D721Med (cell line): ENCODE measurements at regions not wholly inside any gene's neighbourhood (a gene's known extent, or its start where the extent isn't known, plus 50 kb on each side); places are given as distances from the start of the nearest gene placed in this dataset.
"Not testable (repeated sequence)": the region's sequence is repeated elsewhere in the genome, so short reads cannot be mapped to it uniquely, and the experiment has no call there.

Source experiments
- DNase-seq: peaks from one replicate; pipeline ENCODE4 v3.0.0; 2011; ENCODE audit warnings: low spot score; ENCODE audit not compliant: insufficient read length
- FAIRE-seq: peaks from 2 replicates; lab custom pipeline; 2011; peaks lifted over from hg19 to GRCh38; lab: Jason Lieb, UNC
- TF ChIP-seq, protein P1 (sequence below): IDR thresholded peaks from 2 replicates; pipeline ENCODE4 v1.5.1; 2012; ENCODE audit warnings: mild to moderate bottlenecking, control low read depth; ENCODE audit not compliant: insufficient read depth; ENCODE audit errors: missing control alignments

DNA sequence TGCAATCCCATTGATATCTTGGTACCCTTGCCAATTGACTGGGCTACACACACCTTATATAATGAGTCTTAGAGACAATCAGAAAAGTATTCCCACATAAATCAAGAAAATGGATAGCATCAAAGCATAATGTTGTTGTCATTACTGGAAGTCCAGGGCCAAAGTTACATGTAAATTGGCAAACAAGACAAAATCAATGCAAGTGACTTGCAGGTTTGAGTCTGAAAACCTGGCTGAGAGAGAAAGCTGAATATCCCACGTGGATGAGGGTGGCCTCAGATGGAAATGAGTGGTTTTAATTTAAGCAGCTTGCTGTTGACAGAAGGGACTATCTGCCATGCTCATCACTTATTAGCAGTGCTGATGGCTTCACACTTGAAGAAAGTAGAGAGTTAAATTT lies 324.0 kb upstream of the MON1B start:
- DNase-seq (no peak), FAIRE-seq (no peak)
- TF ChIP-seq, protein P1, sequence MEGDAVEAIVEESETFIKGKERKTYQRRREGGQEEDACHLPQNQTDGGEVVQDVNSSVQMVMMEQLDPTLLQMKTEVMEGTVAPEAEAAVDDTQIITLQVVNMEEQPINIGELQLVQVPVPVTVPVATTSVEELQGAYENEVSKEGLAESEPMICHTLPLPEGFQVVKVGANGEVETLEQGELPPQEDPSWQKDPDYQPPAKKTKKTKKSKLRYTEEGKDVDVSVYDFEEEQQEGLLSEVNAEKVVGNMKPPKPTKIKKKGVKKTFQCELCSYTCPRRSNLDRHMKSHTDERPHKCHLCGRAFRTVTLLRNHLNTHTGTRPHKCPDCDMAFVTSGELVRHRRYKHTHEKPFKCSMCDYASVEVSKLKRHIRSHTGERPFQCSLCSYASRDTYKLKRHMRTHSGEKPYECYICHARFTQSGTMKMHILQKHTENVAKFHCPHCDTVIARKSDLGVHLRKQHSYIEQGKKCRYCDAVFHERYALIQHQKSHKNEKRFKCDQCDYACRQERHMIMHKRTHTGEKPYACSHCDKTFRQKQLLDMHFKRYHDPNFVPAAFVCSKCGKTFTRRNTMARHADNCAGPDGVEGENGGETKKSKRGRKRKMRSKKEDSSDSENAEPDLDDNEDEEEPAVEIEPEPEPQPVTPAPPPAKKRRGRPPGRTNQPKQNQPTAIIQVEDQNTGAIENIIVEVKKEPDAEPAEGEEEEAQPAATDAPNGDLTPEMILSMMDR: no peak

DNA sequence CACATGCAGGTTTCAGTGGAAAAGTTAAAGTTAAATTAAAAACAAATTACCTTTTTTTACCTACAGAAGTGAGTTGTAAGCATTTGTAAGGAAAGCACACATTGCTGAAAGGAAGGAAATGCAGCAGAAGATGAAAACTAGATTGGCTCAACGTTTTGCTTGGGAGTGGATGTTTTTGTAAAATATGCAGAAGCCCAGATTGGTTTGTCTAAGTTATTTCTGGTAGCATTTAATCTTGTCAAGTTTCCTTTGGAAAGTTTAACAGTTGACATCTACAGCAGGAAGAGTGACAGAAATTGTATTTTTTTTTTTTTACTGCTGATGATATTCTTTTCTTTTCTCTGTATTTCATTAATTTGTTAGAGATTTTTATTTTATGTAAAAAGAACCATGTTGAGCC lies 315.1 kb upstream of the MON1B start:
- FAIRE-seq (no peak), DNase-seq (no peak)
- TF ChIP-seq, protein P1: no peak

DNA sequence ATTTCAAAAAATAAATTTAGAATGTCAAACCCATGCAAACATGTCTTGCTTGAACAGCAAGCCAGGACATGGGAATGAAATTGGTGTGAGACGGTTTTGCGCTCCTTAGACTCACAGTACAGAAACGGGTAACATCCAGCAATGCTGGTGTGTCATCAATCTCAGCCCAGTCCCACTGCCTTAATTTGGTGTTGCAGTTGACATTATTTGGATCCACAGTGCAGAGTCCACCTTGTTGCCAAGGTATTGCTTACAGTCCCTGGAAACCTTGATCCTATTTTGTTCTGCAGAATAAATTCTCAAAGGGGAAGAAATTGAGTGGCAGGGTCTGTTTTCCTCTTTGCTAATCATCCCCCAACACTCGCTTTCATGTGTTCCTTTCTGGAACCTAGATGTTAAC lies 311.6 kb upstream of the MON1B start:
- DNase-seq (no peak), FAIRE-seq (no peak)
- TF ChIP-seq, protein P1: no peak

DNA sequence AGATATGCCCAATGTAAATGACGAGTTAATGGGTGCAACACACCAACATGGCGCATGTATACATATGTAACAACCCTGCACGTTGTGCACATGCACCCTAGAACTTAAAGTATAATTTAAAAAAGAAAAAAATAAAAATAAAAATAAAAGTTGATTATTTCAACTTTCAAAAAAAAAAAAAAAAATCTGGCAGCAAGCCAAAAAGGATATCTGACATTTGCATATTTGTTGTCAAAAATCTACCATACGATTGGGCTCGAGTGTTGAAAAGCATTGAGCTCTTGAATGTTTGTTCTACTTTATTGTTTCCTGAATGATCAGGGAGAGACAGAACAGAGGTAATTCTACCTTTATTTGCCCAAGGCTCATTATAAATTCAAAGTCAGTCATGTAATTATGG lies 310.5 kb upstream of the MON1B start:
- not testable (repeated sequence) for FAIRE-seq, DNase-seq

DNA sequence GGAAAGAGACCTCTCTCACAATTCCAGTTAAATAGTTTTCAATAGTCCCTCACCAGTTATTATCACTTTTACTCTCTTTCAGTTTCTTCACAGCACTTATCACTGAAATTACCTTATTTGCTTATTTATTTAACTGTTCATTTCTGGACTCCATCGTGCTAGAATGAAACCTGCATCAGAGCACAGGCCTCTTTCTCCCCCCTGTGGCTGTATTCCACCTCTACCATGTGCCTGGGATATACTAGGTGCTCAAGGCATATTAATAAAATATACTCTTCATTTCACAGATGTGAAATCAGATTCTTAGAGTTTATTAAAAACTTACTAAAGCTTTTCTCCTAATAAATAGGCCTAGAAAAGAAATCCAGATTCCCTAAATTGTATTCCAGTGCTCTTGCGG lies 308.9 kb upstream of the MON1B start:
- DNase-seq: no peak
- TF ChIP-seq, protein P1: no peak
- FAIRE-seq: no peak

DNA sequence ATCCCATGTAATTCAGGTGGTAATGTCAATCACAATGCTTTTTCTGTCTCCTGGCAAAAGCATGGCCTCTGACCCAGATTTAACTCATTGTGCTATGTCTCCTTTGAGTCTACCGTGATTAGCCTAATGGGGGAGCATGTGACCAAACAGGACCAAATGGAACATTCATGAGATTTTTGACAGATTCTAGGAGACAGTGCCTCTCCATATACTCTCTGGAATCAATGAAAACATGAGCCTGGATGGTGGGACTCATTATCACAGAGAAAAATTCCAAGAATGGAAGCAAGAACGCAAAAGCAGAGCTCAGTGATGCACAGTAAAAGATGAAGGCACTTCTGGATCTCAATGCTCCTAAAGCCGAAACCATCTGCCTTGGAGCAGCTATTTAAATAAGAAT lies 307.9 kb upstream of the MON1B start:
- no peak for DNase-seq
- no peak for FAIRE-seq
- TF ChIP-seq, protein P1: no peak

DNA sequence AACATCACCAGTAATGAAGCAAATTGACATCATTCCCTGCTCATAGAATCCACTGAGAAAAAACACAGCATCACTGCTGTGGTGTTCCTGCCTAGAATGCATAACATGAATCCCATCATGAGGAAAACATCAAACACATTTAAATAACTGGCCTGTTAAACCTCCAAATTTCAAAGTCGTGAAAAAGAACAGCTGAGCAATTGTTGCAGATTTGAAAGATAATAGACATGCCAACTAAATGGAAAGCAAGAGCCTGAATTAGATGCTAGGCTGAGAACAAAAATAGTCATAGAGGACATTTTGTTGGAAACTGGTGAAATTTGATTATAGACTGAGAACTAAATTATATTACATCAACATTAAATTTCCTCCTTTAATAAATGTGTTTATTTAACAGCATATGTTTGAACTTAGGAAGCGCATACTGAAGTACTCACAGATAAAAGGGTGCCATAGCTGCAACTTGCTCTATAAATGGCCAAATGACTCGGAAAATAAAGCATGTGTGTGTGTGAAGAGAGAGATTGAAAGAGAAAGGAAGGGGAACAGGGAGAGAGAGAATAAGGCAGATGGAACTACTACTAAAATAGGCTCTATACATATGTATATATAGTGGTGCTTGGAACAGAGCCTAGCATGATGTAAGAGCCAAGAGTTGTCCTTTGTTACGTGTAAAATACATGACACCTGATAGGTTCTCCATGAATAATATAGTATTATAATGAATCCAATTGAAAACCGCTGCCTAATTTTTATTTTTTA lies 305.0 kb upstream of the MON1B start:
- FAIRE-seq (no peak), DNase-seq (no peak)
- TF ChIP-seq, protein P1: no peak
